Brain pericyte (primary cell): ENCODE measurements at regions not wholly inside any gene's neighbourhood (a gene's known extent, or its start where the extent isn't known, plus 50 kb on each side); places are given as distances from the start of the nearest gene placed in this dataset.

Experiments used
- DNase-seq: peaks from one replicate; pipeline ENCODE4 v3.0.0-alpha.2; 2012; ENCODE audit warnings: low read depth, low spot score

DNA sequence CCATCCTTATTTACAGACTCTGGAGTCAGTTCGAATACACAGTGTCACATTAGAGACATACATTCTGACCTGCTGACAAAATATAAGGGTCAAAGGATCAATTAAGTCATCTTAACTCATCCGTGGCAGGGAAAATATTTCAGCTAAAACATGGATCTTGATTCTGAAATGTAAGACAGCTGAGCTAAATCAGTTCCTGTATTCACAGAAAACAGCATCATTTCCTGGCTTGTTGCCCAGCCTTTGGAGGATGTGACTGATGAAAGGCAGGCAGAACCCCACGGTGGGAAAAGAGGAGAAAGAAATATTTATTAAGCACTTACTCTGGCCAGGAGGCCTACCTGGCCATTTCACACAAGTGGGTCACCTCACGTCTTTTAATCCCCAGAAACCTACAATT, 101.9 kb downstream of the GAS2L3 start:
- peak; percentile 54 for DNase-seq

DNA sequence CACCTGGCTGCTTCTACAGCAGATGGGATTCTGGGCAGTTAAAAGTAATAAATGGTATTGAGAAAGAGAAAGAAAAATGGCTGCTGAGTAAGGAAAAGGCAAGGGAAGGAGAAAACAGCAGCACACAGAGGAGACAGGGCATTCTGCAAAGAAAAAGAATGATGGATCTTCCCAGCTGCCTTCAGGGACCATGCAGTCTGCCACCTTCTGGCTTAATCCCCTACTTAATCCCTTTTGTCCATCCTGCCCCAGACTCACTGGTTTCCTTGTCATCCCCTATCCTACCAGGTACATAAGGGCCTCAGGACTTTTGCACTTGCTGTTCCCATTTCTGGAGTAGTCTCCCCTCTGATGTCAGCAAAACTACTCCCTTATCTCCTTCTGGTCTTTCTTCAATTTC, 107.6 kb downstream of the GAS2L3 start:
- DNase-seq: no peak

DNA sequence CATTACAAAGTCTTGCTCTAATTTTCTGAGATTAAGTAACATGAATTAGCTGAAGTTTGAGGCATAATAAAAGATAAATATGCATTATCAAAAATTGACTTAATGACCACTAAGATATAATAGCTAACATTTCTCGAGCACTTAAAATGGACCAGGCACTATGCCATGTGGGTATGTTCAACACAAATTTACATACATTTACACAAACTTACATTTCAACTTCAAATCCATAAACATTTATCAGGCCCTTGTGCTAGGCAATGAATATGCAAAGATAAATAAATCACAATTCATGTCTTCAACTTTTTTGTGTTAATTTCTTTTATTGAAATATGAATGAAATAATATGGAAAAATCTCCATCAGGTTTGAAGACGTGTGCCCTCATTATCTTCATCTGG, 108.7 kb downstream of the GAS2L3 start:
- DNase-seq: no peak

DNA sequence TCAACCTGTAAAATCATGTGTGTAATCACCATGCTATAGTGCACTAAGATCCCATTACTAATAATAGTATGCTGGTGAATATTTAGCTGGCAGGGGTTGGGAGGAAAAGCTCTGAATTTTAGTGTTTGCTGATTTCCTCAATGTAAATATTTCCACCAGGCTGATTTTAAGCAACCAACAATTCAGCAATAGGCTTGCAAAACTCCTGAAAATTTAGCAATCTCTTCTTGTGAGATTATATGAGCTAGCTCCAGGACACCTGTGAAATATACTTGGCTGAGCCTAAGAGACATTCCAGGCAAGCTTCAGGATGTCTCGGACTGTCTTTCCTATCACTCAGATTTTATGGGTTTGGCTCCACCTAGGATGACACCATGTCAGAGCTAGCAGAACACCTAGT, 106.9 kb upstream of the ANO4 start:
- no peak for DNase-seq

DNA sequence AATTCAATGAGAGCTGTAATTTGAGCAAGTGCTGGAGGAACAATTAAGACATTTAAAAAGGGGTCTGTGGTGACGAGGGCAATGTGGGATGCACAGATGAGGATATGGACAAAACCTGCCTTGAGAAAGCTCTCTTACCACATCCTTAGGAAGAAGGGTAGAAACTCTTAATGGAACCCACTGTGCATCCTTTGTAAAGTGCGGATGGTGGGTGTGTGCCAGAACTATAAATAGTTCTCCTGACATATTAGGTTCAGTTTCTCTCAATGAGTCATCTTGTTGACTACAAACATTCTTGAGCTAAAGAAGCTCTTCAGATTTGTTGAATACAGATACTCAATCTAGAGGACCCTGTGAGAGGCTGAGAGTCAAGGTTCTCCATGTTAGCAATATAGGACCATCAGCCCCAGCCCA, 106.1 kb upstream of the ANO4 start:
- no peak for DNase-seq

DNA sequence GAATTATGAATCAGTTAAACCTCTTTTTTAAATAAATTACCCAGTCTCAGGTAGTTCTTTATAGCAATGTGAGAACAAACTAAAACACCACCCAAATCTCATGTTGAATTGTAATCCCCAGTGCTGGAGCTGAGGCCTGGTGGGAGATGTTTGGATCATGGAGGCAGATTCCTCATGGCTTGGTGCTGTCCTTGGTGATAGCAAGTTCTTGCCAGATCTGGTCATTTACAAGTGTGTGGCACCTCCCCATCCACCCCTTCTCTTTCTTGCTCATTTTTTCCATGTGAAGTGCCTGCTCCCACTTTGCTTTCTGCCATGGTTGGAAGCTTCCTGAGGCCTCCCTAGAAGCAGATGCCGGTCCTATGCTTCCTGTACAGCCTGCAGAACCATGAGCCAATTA, 102.1 kb upstream of the ANO4 start:
- DNase-seq: no peak

DNA sequence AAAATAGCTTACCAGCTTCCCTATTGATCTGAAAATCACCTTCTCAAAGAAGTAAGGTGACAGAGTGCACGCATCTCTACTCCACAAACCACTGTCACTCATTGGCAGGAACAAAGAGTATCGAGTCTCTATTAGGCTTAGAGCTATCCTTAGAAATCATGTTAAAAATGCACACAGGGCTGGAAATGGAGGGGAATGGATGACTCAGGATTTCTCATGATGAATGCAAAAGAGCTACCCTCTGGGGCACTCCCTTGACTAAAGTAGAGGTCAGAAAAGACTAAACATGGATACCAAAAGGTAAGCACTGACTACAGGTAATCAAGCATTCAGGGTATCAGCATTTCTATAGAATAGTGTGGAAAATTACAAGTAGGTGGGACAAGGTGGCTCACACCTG, 96.1 kb upstream of the ANO4 start:
- DNase-seq: no peak

DNA sequence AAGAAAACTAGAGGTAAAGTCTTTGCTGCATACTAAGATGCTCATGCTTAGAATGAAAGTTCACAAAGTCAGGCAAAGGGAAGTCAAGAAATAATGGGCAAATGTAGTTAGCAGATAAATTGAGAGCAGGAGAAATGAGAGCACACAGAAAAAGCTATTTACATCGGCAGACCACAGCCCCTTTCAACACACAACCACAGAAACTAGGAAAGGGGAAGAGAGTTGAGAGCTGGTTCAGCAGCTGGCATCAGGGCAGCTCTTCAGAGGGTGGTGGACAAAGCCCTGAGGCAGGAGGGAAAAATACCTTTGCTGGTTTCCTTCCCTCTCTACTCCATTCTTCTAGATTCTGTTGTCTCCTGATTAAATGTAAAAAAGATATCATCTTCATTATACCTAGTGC, 95.4 kb upstream of the ANO4 start:
- DNase-seq: no peak

DNA sequence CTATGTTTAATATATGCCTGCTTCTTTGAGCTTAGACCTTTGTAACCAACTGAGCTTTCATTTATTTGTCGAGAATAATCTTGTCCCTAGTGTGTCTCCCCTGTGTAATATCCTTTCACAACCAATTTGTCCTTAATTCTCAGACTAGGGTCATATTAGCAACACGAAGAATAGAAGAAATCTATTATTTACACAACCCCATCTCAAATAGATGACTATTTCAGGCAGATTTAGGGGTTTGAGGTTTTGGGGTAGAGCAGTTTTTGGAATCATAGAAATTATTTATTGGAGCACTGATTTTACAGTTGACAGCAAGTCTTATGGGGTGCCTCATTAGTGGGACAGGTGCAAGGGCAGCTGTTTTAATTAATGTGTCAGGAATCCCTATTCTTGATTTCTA, 91.2 kb upstream of the ANO4 start:
- no peak for DNase-seq

DNA sequence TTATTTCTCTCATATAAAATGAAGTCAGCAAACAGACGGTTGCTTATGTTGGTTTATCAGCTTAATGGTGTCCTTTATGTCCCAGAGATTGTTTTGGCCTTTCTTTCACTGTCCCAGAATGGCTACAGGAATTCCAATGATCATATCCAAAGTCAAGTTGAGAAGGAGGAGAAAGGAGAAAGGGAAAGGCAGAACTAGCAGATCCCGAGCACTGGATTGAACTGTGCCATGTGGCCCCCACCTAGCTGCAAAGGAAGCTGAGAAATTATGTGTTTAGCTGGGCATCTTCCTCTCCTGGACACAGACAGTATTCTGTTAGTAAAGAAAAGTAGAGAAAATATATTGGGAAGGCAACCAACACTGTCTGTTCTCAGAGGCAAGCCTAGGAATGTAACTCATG, 90.7 kb upstream of the ANO4 start:
- no peak for DNase-seq

DNA sequence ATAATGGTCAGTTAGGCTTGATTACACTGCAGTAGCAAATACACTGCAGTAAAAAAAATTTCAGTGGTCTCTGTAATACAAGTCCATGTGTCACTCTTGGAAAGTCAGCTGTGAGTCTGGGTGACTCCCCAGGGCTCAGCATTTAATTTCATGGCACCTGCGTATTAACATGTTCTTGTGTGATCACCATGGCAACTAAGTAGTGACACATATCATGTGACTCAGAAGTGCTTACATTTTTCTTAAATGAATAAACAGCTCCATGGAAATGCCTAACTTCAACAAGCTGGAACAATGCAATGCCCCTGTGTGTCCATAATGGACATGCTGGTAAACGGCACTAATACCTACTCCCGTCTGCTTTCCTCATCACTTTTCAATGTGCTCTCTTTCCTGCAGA, 88.5 kb upstream of the ANO4 start:
- DNase-seq: no peak

DNA sequence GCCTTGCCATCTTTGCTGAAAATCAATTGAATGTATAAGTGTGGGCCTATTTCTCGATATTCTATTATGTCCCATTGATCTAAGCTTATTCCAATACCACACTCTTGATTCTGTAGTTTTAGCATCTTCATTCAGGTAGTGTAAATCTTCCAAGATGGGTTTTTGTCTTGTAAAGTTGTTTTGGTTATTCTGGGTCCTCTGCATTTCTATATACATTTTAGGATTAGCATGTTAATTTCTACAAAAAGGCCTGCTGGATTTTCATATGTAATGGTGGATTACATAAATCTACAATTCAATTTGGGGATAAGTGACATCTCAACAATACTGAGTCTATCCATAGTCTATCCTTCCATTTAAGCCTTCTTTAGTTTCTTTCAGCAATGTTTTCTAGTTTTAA, 86.0 kb upstream of the ANO4 start:
- DNase-seq: no peak

DNA sequence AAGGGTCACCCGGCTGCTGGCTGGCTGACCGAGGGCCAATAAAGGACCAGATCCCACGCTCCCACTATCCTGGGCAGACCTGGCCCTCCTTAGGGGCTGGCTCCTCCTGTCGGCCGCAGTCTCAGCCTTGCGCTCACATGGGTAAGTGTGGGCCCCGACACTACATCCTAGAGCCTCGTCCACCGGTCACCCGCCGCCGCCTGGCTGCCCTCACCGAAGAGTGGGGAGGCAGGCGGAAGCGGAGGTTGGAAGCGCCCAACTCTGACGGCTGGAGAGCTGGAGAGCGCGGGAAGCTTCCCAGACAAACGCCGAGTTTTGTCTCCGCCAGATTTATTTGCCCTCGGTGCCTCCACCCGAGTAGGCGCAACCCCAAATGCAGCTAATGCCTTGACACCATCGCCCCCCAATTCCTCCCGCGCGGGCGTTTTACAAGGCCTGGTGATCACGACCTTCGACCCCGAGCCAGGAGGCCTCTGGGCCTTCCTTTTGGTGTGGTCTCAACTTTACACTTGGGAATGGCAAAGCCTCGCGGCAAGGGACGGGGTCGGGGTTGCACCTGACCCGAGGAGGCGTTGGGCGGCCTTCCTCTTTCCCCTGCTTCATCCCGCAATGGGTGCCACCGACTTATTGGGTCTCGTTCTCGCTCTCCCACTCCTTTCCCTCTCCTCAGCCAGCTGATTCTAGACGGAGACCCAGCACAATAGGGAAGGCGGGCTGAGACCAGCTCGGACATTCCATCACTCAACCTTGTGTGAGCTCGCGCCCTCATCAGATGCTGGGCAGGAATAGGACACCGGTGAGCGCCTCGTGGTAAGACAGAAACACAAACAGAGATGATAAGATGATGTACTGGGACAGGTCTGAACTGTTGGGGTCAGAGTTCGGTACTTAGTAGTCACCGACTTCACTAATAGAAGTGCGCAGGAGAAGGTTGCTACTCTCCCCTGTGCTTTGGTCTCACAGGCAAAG, 78.3 kb upstream of the ANO4 start:
- DNase-seq: no peak

DNA sequence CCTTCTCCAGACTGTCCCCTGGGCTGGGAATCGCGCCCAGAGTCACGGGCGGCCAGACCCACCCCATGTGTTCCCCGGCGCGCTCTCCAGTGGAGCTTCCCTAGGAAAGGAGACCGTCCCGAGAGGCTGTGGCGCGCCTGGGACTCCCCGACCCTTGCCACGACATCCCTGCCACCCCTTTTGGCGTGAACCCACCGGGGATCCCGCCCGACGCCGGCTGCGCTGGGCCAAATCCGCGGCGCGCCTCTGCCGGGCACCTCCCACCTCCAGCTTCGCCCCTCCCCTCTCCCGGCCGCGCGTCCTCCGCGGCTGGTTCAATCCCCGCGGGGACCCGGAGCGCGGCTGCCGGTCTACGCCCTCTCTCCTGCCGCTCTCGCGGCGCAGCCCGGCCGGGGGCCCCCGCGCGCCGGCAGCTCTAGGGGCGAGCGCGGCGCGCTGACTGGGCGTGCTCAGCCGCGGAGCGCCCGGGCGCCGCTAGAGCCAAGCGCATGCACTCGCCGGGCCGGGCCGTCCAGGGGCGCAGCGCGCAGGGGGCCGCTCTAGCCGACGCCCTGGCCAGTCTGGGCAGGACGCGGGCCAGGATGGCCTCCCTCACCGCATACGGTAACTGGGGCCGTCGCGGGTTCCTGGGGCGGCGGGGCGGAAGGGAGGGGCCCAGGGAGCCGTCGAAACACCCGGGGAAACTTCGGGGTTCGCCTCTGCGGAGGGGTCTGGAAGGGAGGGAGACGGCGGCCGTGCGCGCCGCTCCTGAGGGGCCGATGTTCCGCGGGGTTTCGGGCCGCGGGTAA, 77.4 kb upstream of the ANO4 start:
- no peak for DNase-seq

DNA sequence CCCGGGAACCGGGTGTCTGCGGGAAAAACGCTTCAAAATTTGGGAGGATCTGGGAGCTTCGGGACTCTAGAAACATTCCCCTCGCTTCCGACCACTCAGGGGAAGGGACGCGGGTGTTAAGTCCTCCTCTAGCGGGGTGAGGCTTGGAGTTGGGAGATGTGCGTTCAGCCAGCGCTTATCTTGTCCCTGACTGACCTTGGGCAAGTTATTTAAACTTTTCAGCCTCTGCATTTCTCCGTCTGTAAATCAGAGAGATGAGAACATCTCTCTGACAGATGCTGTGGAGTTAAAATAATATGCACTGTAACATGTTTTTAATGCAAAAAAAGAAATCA, 76.9 kb upstream of the ANO4 start:
- no peak for DNase-seq

DNA sequence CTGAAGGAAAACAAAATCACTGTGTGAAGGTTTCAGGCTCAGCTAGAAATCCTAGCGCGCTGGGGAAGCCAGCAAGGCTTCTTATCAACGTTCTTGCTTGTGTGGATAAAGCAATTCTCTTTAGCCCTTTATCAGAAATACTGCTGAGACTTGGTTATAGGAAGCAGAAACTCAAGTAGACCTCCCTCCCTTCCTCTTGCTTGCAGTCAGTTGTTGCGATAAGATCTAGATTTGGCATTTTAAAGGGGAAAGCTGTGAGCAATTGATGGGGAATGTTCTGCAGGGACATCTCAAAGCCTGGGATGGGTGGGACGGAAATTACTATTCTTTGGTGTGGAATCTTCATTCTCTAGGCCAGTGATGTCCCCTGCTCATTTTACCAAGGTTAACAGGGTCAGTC, 76.4 kb upstream of the ANO4 start:
- DNase-seq: no peak

DNA sequence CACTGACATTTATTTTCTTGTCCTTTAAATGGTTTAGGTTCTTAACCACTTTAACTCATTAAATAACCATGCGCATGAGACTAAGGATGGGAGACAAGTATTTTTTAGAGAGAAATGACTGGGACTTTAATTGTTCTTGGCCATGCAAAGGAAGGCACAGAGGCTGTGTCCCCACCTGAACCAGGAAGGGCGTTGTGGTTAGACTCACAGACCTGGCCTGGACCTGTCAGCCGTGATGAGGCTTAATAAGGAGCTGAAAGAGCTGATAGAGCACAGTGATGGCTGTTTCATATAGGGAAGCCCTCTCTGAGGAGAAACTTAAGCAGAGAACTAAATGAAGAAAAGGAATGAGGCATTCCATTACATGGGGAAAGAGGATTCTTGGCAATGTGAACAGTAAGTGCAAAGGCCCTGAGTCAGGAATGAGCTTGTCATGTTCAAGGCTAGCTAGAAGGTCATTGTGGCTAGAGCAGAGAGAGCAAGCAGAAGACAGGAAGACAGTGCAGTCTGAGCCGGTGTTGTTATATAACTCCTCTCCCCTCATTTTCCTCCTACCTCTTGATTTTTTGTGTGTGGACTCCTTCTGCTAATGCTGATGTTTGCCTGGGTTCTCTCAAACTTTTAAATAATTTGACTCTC, 74.4 kb upstream of the ANO4 start:
- DNase-seq: no peak

DNA sequence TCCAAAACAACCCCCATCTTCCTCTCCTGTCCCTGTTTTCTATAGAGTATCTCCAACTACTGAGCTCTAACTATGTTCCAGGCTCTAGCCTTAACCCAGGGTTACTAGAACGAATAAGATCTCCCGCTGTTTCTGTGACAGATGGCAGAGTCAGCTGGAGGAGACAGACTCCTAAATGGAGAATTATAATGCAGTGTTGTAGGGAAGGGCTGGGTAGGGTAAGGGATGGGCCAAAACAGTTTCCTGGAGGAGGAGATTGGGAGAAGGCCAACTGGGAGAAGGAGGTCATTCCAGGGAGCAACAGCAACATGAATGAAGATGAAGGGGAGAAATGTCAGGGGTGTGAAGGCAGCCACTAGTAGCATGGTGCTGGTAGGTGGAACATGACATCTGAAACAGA, 73.4 kb upstream of the ANO4 start:
- no peak for DNase-seq

DNA sequence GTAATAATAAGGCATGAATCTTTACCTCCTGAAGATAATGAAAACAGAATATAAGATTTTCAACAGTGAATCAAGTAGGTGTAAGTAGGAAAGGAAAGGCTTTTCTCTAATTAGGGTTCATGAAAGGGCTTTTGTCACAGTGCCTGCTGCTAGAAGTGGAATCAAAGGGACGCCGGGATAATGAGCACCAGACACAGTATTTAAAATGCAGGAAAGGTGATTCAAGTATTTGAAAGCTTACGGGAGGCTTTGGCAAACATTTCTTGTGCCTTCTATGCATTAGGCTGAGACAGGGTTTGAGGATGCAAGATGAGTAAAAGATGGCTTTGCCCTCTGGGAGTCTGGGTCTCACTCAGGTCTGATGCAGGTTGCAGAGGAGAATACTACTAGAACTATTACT, 70.5 kb upstream of the ANO4 start:
- no peak for DNase-seq

DNA sequence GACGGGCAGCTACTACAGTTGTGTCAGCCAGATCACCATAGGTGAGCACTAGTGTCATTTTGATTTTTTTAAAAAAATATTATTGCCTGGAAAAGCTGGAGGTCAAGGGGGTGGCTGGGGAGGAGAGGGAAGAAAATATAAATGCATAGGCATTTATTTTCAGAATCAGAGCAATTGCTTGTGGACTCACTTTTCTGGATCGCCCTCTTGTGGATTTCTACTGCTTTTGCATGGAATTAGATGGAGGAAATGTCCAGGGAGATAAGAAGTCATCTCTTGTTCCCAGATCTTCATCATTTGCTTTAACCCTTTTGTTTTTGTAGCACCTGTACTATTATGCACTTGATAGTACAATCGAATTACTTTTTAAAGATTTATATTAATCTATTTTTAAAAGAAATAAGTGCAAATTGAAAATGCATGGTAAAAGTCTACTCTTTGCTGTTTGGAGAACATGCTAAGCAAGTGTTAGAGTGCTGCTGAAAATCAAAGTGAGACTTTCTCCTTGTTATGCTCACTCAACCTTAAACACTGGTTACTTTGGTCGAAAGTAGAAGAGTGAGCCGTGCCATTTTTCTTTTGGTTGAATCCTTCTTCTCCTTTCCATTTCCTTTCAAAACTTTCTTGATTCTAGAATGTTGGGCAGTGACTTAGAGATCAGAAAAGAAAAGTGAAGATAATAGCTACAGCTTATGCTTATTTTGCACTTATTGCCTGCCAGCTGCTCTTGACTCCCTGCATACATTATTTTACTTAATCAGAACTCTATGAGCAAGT, 60.6 kb upstream of the ANO4 start:
- DNase-seq: no peak

DNA sequence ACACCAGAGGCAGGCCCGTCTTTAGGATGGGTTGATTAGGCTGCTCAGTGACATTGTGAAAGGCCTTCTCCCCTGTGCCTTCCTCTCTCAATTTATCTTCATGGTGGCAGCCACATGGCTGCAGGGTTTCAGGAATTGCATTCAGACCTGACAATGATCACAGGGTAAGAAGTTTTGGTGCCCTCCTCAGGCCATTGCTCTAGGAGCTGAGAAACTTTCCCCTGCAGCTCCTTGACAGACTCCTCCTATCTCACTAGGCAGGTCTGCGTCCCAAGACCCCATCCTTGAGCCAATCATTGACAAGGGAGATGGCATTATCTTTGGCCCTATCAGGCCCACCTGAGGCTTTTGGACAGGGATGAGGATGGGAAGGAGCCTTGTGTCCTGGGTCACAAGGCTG, 57.4 kb upstream of the ANO4 start:
- no peak for DNase-seq

DNA sequence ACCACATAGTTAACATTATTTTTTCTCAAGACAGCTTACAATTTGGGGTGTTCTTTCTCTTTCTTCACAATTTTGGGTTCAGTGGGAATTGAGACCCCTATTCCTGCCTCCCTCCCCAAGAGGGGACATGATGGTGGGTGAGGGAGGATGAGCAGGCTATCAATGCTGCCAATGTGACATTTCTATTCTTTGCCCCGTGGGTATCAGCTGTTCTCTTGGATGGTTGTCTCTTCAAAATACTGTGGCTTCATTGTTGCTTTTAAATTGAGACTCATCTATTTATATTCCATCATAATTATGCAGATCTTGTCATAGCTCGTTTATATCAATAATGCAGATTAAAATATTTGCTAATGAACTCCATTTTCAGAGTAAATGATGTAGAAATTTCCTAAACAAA, 56.5 kb upstream of the ANO4 start:
- DNase-seq: no peak
